22Rv1 (cell line): ENCODE measurements at regions not wholly inside any gene's neighbourhood (a gene's known extent, or its start where the extent isn't known, plus 50 kb on each side); places are given as distances from the start of the nearest gene placed in this dataset.

ENCODE experiments used
- CTCF ChIP-seq: fragments of 450-650 bp; IDR thresholded peaks from 2 replicates; pipeline ENCODE4 v1.5.1; 2017; ENCODE audit warnings: mild to moderate bottlenecking
- ZFX ChIP-seq: fragments of 450-650 bp; IDR thresholded peaks from 2 replicates; pipeline ENCODE4 v1.6.1; 2017; ENCODE audit warnings: antibody characterized with exemption, borderline replicate concordance

GRCh38 chr11:71329786-71330185, 77.4 kb upstream of the SHANK2 start:
- TF ChIP-seq CTCF: no peak
- no peak for TF ChIP-seq ZFX
